Esophagus squamous epithelium (tissue), 5 donors: ENCODE measurements at regions not wholly inside any gene's neighbourhood (a gene's known extent, or its start where the extent isn't known, plus 50 kb on each side); places are given as distances from the start of the nearest gene placed in this dataset.

Source experiments
- DNase-seq: peaks from one replicate; lab custom pipeline; 2025; lab: John Stamatoyannopoulos, UW
- H3K27ac ChIP-seq, 4 donors: fragments of 200-600 bp; sonication (generic); one replicate each; pipeline ENCODE4 v1.5.1; 2016 to 2019; ENCODE audit warnings: mild to moderate bottlenecking in 1 of 4
- H3K27me3 ChIP-seq, 4 donors: fragments of 200-600 bp; sonication (generic); 1 replicate in 3 of 4; 2 replicates in 1 of 4; pipeline versions ENCODE4 v1.5.1 to v1.6.0; 2017 to 2021; ENCODE audit warnings: antibody characterized with exemption in 1 of 4
- H3K36me3 ChIP-seq, 3 donors: fragments of 200-600 bp; sonication (generic); one replicate each; pipeline ENCODE4 v1.5.1; 2016 to 2019
- H3K4me1 ChIP-seq, 3 donors: fragments of 200-600 bp; sonication (generic); one replicate each; pipeline ENCODE4 v1.5.1; 2017 to 2019
- H3K4me3 ChIP-seq, 4 donors: fragments of 200-600 bp; sonication (generic); 1 replicate in 3 of 4; 2 replicates in 1 of 4; pipeline ENCODE4 v1.5.1; 2016 to 2019; ENCODE audit warnings: mild to moderate bottlenecking in 2 of 4, moderate library complexity in 1 of 4
- H3K9me3 ChIP-seq, 3 donors: fragments of 200-600 bp; sonication (generic); one replicate each; pipeline ENCODE4 v1.5.1; 2016 to 2019
- POLR2A ChIP-seq, 4 donors: fragments of 450-650 bp; IDR thresholded peaks; one replicate each; pipeline ENCODE4 v1.6.1; 2017; ENCODE audit warnings: antibody characterized with exemption in 4 of 4, mild to moderate bottlenecking in 4 of 4, moderate library complexity in 3 of 4
- WGBS, 2 donors: methylation state at CpG; one replicate each; pipeline ENCODE4 v1.1.5; 2018; 5-methylcytosine and 5-hydroxymethylcytosine counted together
- intact Hi-C: fragments of 100-400 bp; cut with DNase I; formaldehyde crosslinking; loops from one replicate; pipeline ENCODE4 v1.15.0; 2022
- TF ChIP-seq, protein P1 (sequence below), 6 experiments: fragments of 450-650 bp in 4 of 6; fragments of 200-600 bp in 2 of 6; sonication (generic) in 2 of 6; IDR thresholded peaks; one replicate each; pipeline ENCODE4 v1.5.1; 2016 to 2019; ENCODE audit warnings: antibody characterized with exemption in 6 of 6, mild to moderate bottlenecking in 4 of 6, moderate library complexity in 4 of 6
- donor health status: DM: yes; HTN: yes; CAD: no.

DNA sequence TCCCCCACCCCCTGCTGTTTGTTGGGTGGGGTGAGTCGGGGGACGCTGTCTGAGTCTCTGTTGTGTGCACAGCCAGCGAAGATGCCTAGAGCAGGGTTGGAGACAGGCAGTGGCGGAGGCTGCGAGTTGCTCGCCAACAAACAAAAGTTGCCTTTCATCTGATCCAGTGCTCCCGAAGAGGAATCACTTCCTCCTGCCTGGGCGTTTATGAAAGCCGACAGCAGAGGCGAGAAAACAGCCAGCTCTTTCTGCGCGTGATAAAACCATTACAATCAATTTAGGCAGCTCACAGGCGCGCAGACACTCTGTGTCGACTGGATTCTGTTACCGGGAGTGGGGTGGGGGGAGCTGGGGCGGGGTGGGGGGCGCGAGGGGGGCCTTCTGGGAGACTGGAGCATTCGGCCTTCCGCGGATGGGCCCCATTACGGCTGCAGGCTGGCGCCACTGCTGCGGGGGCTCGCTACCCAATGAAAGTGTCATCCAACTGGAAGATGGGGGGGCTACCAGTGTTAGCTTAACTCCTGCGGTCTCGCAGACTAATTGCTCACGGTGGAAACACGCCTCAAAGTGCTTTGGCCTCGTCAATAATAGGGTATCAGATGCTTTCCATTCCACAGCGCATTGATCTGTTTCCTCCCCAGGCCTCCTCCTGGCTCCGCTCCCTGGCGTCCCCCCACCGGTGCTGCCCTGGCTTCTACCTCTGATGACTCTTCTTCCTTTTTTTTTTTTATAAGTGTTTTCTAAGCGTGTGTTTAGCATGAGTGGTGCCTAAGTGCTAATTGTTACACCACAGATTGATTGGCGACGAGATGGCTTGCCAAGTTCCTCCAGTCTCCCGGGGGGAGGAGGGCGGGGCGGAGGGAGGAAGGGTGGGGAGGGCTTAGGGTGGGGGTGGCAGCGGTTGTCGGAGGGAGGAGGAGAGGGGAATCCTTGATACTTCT is 678.4 kb downstream of the MED13L start:
- DNase-seq, result no peak
- Histone ChIP-seq H3K36me3 (no peaks in the 10 kb centered on the region), H3K4me3 (peak overlapping the region in 3 of 4 donors; percentile 16 to 48 (median 26)), H3K27me3 (peaks cover 0 to 85% (median 0%) of the 10 kb centered on the region in 4 donors), H3K4me1 (peaks cover 0 to 19% (median 7%) of the 10 kb centered on the region in 3 donors), H3K27ac (no peak overlapping the region), H3K9me3 (no peaks in the 10 kb centered on the region)
- WGBS, 2 donors, result 9 to 15% methylated on average over 15 to 18 of the region's 43 CpGs
- no peak for TF ChIP-seq POLR2A (IDR thresholded peaks at IDR 0.05)
- TF ChIP-seq, protein P1, sequence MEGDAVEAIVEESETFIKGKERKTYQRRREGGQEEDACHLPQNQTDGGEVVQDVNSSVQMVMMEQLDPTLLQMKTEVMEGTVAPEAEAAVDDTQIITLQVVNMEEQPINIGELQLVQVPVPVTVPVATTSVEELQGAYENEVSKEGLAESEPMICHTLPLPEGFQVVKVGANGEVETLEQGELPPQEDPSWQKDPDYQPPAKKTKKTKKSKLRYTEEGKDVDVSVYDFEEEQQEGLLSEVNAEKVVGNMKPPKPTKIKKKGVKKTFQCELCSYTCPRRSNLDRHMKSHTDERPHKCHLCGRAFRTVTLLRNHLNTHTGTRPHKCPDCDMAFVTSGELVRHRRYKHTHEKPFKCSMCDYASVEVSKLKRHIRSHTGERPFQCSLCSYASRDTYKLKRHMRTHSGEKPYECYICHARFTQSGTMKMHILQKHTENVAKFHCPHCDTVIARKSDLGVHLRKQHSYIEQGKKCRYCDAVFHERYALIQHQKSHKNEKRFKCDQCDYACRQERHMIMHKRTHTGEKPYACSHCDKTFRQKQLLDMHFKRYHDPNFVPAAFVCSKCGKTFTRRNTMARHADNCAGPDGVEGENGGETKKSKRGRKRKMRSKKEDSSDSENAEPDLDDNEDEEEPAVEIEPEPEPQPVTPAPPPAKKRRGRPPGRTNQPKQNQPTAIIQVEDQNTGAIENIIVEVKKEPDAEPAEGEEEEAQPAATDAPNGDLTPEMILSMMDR (IDR thresholded peaks at IDR 0.05), result no peak
- intact Hi-C loops, result no loop called here

DNA sequence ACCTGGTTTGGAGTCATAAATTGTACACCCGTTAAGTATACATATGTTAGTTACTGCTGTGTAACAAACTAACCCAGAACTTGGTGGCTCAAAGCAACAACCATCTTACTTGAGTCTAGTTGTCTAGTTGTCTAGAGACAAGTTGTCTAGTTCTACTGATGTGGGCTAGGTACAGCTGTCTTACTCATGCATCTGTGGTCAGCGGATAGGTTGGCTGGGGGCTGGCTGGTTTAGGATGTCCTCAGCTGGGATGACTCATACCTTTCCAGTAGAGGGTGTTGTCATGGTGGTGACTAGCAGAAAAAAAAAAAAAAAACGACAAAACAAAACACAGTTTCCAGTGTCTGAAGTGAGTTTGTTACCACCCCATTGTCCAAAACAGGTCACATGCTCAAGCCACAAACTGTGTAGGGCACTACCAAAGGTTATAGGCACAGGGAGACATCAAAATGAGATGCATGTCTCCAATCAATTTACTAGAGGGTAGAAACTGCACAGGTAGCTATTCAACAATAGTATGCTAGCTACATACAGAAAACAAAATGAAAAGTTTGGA is 680.3 kb downstream of the MED13L start:
- TF ChIP-seq POLR2A (IDR thresholded peaks at IDR 0.05), result no peak
- TF ChIP-seq, protein P1 (IDR thresholded peaks at IDR 0.05), result no peak
- 56 to 62% methylated on average over 3 of the region's 3 CpGs for WGBS, 2 donors
- Histone ChIP-seq H3K4me3 (no peak overlapping the region), H3K27ac (no peak overlapping the region), H3K36me3 (no peaks in the 10 kb centered on the region), H3K4me1 (peaks cover 0 to 19% (median 7%) of the 10 kb centered on the region in 3 donors), H3K27me3 (peaks cover 0 to 72% (median 0%) of the 10 kb centered on the region in 4 donors), H3K9me3 (no peaks in the 10 kb centered on the region)
- DNase-seq, result no peak
- intact Hi-C loops, result no loop called here

DNA sequence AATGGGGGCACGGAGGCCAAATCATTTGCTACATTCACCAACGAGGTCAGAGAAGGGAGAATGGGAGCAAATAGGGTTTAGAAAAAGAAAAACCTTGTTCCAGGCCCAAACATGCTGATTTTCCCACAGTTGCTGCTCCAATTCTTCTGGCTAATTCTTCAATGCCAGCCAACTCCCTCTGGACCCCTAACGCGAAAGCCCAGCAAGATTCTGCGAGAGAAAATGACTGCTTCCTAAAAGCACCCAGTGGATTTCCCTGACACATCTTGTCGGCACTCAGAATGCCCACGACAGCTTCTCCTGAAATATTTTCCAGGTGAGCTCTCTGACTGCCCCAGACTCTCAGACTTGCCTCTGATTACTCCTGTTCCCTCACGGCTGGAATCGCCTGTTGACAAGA is 689.4 kb downstream of the MED13L start:
- Histone ChIP-seq H3K4me3 (no peak overlapping the region), H3K27ac (no peak overlapping the region), H3K27me3 (no peaks in the 10 kb centered on the region), H3K9me3 (no peaks in the 10 kb centered on the region), H3K4me1 (no peaks in the 10 kb centered on the region), H3K36me3 (no peaks in the 10 kb centered on the region)
- intact Hi-C loops, result no loop called here
- DNase-seq, result no peak
- TF ChIP-seq, protein P1 (IDR thresholded peaks at IDR 0.05), result no peak
- TF ChIP-seq POLR2A (IDR thresholded peaks at IDR 0.05), result no peak
- 87 to 89% methylated on average over 9 of the region's 9 CpGs for WGBS, 2 donors

DNA sequence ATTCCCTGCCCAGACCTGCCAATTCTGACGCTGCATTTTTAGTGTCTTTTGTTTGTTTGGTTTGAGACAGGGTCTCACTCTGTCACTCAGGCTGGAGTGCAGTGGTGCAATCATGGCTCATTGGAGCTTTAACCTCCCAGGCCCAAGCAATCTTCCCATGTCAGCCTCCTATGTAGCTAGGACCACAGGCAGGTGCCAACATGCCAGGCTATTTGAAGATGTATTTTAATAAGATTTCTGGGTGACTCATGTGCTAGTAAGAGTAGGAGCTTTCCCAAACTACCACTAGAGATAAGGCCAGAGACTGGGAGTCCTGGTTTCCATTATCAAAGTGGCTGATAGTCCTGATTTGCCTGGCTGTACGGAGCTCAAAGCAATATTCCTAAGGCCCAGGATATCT is 693.3 kb downstream of the MED13L start:
- intact Hi-C loops, result no loop called here
- 37 to 54% methylated on average over 2 of the region's 2 CpGs for WGBS, 2 donors
- H3K4me1 ChIP-seq, result no peaks in the 10 kb centered on the region
- H3K4me3 ChIP-seq, result no peak overlapping the region
- no peaks in the 10 kb centered on the region for H3K36me3 ChIP-seq
- H3K9me3 ChIP-seq, result no peaks in the 10 kb centered on the region
- H3K27me3 ChIP-seq, result peaks cover 0 to 3% (median 0%) of the 10 kb centered on the region in 4 donors
- H3K27ac ChIP-seq, result no peak overlapping the region
- no peak for DNase-seq
- TF ChIP-seq, protein P1 (IDR thresholded peaks at IDR 0.05), result no peak
- no peak for TF ChIP-seq POLR2A (IDR thresholded peaks at IDR 0.05)

DNA sequence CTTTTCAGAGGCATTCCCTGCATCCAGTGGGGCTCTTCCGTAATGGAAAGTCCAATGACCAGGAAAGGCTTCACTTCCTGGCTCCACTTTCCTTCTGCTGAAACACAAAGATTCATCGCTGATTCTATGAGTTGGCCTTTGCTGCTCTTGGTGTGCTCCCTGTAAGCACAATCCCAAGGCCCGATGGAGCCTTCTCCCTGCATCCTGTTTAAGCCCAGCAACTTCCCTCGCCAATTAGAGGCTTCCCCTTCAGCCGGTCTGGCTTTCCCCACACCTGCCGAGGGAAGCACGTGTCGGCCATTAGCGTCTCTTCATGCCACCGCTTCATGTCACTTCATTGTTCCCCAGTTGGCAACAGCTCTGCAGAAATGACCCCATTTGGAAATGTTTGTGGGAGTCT is 693.9 kb downstream of the MED13L start:
- H3K4me1 ChIP-seq, result no peaks in the 10 kb centered on the region
- WGBS, 2 donors, result 60 to 76% methylated on average over 10 of the region's 10 CpGs
- intact Hi-C loops, result no loop called here
- H3K36me3 ChIP-seq, result no peaks in the 10 kb centered on the region
- H3K27ac ChIP-seq, result no peak overlapping the region
- no peak for TF ChIP-seq POLR2A (IDR thresholded peaks at IDR 0.05)
- TF ChIP-seq, protein P1 (IDR thresholded peaks at IDR 0.05), result no peak
- no peak overlapping the region for H3K4me3 ChIP-seq
- no peaks in the 10 kb centered on the region for H3K9me3 ChIP-seq
- H3K27me3 ChIP-seq, result peaks cover 0 to 3% (median 0%) of the 10 kb centered on the region in 4 donors
- DNase-seq, result no peak
